Loucy (cell line): ENCODE measurements at regions not wholly inside any gene's neighbourhood (a gene's known extent, or its start where the extent isn't known, plus 50 kb on each side); places are given as distances from the start of the nearest gene placed in this dataset.

Source experiments
- EZH2phosphoT487 ChIP-seq: fragments of 200-600 bp; IDR thresholded peaks from 2 replicates; pipeline ENCODE4 v1.6.1; 2018; ENCODE audit warnings: antibody characterized with exemption, mild to moderate bottlenecking, moderate library complexity, borderline replicate concordance
- TF ChIP-seq, protein P1 (sequence below): fragments of 200-600 bp; sonication (generic); conservative IDR thresholded peaks from 2 replicates; pipeline ENCODE4 v1.5.1; 2014; ENCODE audit warnings: mild to moderate bottlenecking, antibody characterized with exemption, low read length

DNA sequence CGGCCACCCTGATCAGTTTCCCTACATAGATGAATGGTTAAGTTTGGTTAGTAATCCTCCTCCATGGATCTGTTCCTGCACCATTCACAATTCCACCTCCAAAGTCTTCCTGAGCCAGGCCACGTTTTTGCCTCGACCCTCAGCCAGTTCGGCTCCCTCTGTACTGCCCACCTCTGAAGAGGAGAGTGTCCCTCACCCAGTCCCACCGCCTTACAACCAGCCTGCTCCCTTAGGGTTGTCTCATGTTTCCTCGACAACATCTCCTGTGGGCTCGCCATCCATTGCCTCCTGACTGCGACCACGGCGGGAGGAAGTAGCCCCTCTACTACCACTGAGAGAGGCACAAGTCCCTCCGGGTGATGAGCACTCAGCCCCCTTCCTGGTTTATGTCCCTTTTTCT, 338.0 kb upstream of the CNTNAP5 start:
- TF ChIP-seq, protein P1, sequence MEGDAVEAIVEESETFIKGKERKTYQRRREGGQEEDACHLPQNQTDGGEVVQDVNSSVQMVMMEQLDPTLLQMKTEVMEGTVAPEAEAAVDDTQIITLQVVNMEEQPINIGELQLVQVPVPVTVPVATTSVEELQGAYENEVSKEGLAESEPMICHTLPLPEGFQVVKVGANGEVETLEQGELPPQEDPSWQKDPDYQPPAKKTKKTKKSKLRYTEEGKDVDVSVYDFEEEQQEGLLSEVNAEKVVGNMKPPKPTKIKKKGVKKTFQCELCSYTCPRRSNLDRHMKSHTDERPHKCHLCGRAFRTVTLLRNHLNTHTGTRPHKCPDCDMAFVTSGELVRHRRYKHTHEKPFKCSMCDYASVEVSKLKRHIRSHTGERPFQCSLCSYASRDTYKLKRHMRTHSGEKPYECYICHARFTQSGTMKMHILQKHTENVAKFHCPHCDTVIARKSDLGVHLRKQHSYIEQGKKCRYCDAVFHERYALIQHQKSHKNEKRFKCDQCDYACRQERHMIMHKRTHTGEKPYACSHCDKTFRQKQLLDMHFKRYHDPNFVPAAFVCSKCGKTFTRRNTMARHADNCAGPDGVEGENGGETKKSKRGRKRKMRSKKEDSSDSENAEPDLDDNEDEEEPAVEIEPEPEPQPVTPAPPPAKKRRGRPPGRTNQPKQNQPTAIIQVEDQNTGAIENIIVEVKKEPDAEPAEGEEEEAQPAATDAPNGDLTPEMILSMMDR, result no peak
- no peak for TF ChIP-seq EZH2phosphoT487
